ENCODE measurements at regions not wholly inside any gene's neighbourhood (a gene's known extent, or its start where the extent isn't known, plus 50 kb on each side); places are given as distances from the start of the nearest gene placed in this dataset.

GRCh38 chr5:106699198-106699597 lies 971.5 kb downstream of the EFNA5 start:
- H3K36me3 ChIP-seq (ENCODE audit: control insufficient read depth in 1 of 2, insufficient read depth in 2 of 2, low read length in 1 of 2): no peaks in the 10 kb centered on the region
- no peaks in the 10 kb centered on the region for H3K9me3 ChIP-seq (ENCODE audit: control insufficient read depth, low read length)
- H3K27ac ChIP-seq (ENCODE audit: low read depth in 1 of 2, low read length in 2 of 2): no peak overlapping the region
- WGBS, 2 donors: 75 to 80% methylated on average over 6 of the region's 6 CpGs
- ATAC-seq (ENCODE audit: low FRiP score): no peak
- H3K4me3 ChIP-seq (ENCODE audit: low read length in 2 of 2): no peak overlapping the region
- DNase-seq: no peak
- H3K27me3 ChIP-seq (ENCODE audit: control insufficient read depth in 1 of 2, insufficient read depth in 2 of 2, low read length in 1 of 2): no peaks in the 10 kb centered on the region
- no peaks in the 10 kb centered on the region for H3K4me1 ChIP-seq (ENCODE audit: control insufficient read depth in 1 of 2, insufficient read depth in 2 of 2, low read length in 2 of 2)
- intact Hi-C loops (cut with DNase I): no loop called here

GRCh38 chr5:106698169-106698568 lies 972.6 kb downstream of the EFNA5 start:
- intact Hi-C loops (cut with DNase I): no loop called here
- no peaks in the 10 kb centered on the region for H3K36me3 ChIP-seq (ENCODE audit: control insufficient read depth in 1 of 2, insufficient read depth in 2 of 2, low read length in 1 of 2)
- ATAC-seq (ENCODE audit: low FRiP score): no peak

GRCh38 chr5:106691701-106692100 lies 979.0 kb downstream of the EFNA5 start:
- no peaks in the 10 kb centered on the region for H3K36me3 ChIP-seq (ENCODE audit: control insufficient read depth in 1 of 2, insufficient read depth in 2 of 2, low read length in 1 of 2)
- H3K27me3 ChIP-seq (ENCODE audit: control insufficient read depth in 1 of 2, insufficient read depth in 2 of 2, low read length in 1 of 2): no peaks in the 10 kb centered on the region
- WGBS, 2 donors: 84% methylated on average over 2 of the region's 2 CpGs
- no peaks in the 10 kb centered on the region for H3K4me1 ChIP-seq (ENCODE audit: control insufficient read depth in 1 of 2, insufficient read depth in 2 of 2, low read length in 2 of 2)
- H3K4me3 ChIP-seq (ENCODE audit: low read length in 2 of 2): no peak overlapping the region
- no peak for ATAC-seq (ENCODE audit: low FRiP score)
- H3K27ac ChIP-seq (ENCODE audit: low read depth in 1 of 2, low read length in 2 of 2): no peak overlapping the region
- no peaks in the 10 kb centered on the region for H3K9me3 ChIP-seq (ENCODE audit: control insufficient read depth, low read length)
- no peak for DNase-seq
- intact Hi-C loops (cut with DNase I): no loop called here

More at GRCh38 chr5:106698169-106698568, 972.6 kb downstream of the EFNA5 start:
- H3K9me3 ChIP-seq (ENCODE audit: control insufficient read depth, low read length): no peaks in the 10 kb centered on the region
- no peak for DNase-seq
- H3K4me1 ChIP-seq (ENCODE audit: control insufficient read depth in 1 of 2, insufficient read depth in 2 of 2, low read length in 2 of 2): no peaks in the 10 kb centered on the region
- H3K27ac ChIP-seq (ENCODE audit: low read depth in 1 of 2, low read length in 2 of 2): no peak overlapping the region
- no peaks in the 10 kb centered on the region for H3K27me3 ChIP-seq (ENCODE audit: control insufficient read depth in 1 of 2, insufficient read depth in 2 of 2, low read length in 1 of 2)
- H3K4me3 ChIP-seq (ENCODE audit: low read length in 2 of 2): no peak overlapping the region
- 97 to 99% methylated on average over 5 of the region's 5 CpGs for WGBS, 2 donors

GRCh38 chr5:106690585-106690984 lies 980.2 kb downstream of the EFNA5 start:
- ATAC-seq (ENCODE audit: low FRiP score): no peak
- Histone ChIP-seq H3K36me3 (ENCODE audit: control insufficient read depth in 1 of 2, insufficient read depth in 2 of 2, low read length in 1 of 2) (no peaks in the 10 kb centered on the region), H3K27me3 (ENCODE audit: control insufficient read depth in 1 of 2, insufficient read depth in 2 of 2, low read length in 1 of 2) (no peaks in the 10 kb centered on the region), H3K27ac (ENCODE audit: low read depth in 1 of 2, low read length in 2 of 2) (no peak overlapping the region), H3K4me1 (ENCODE audit: control insufficient read depth in 1 of 2, insufficient read depth in 2 of 2, low read length in 2 of 2) (no peaks in the 10 kb centered on the region), H3K4me3 (ENCODE audit: low read length in 2 of 2) (no peak overlapping the region), H3K9me3 (ENCODE audit: control insufficient read depth, low read length) (no peaks in the 10 kb centered on the region)
- 0 to 39% methylated on average over 1 of the region's 1 CpG for WGBS, 2 donors
- intact Hi-C loops (cut with DNase I): no loop called here
- no peak for DNase-seq

- no peaks in the 10 kb centered on the region for H3K27me3 ChIP-seq (ENCODE audit: control insufficient read depth in 1 of 2, insufficient read depth in 2 of 2, low read length in 1 of 2)
- 0 to 1% methylated on average over 1 of the region's 1 CpG for WGBS, 2 donors
- no peaks in the 10 kb centered on the region for H3K9me3 ChIP-seq (ENCODE audit: control insufficient read depth, low read length)
- no peak for ATAC-seq (ENCODE audit: low FRiP score)
- DNase-seq: no peak
- H3K4me3 ChIP-seq (ENCODE audit: low read length in 2 of 2): no peak overlapping the region
- H3K4me1 ChIP-seq (ENCODE audit: control insufficient read depth in 1 of 2, insufficient read depth in 2 of 2, low read length in 2 of 2): no peaks in the 10 kb centered on the region
- H3K27ac ChIP-seq (ENCODE audit: low read depth in 1 of 2, low read length in 2 of 2): no peak overlapping the region
- H3K36me3 ChIP-seq (ENCODE audit: control insufficient read depth in 1 of 2, insufficient read depth in 2 of 2, low read length in 1 of 2): no peaks in the 10 kb centered on the region
- intact Hi-C loops (cut with DNase I): no loop called here
Observed at GRCh38 chr5:106680330-106680729, 990.4 kb downstream of the EFNA5 start.

- intact Hi-C loops (cut with DNase I): no loop called here
- WGBS, 2 donors: 99 to 100% methylated on average over 1 of the region's 1 CpG
Observed at GRCh38 chr5:106677057-106677456, 993.7 kb downstream of the EFNA5 start.

GRCh38 chr5:106675687-106676086 lies 995.0 kb downstream of the EFNA5 start:
- DNase-seq: no peak
- intact Hi-C loops (cut with DNase I): no loop called here
- H3K27ac ChIP-seq (ENCODE audit: low read depth in 1 of 2, low read length in 2 of 2): no peak overlapping the region
- no peak overlapping the region for H3K4me3 ChIP-seq (ENCODE audit: low read length in 2 of 2)
- H3K9me3 ChIP-seq (ENCODE audit: control insufficient read depth, low read length): no peaks in the 10 kb centered on the region
- ATAC-seq (ENCODE audit: low FRiP score): no peak
- H3K27me3 ChIP-seq (ENCODE audit: control insufficient read depth in 1 of 2, insufficient read depth in 2 of 2, low read length in 1 of 2): no peaks in the 10 kb centered on the region
- no peaks in the 10 kb centered on the region for H3K4me1 ChIP-seq (ENCODE audit: control insufficient read depth in 1 of 2, insufficient read depth in 2 of 2, low read length in 2 of 2)
- 12 to 19% methylated on average over 1 of the region's 1 CpG for WGBS, 2 donors
- H3K36me3 ChIP-seq (ENCODE audit: control insufficient read depth in 1 of 2, insufficient read depth in 2 of 2, low read length in 1 of 2): no peaks in the 10 kb centered on the region

More at GRCh38 chr5:106677057-106677456, 993.7 kb downstream of the EFNA5 start:
- Histone ChIP-seq H3K36me3 (ENCODE audit: control insufficient read depth in 1 of 2, insufficient read depth in 2 of 2, low read length in 1 of 2) (no peaks in the 10 kb centered on the region), H3K4me3 (ENCODE audit: low read length in 2 of 2) (no peak overlapping the region), H3K27me3 (ENCODE audit: control insufficient read depth in 1 of 2, insufficient read depth in 2 of 2, low read length in 1 of 2) (no peaks in the 10 kb centered on the region), H3K4me1 (ENCODE audit: control insufficient read depth in 1 of 2, insufficient read depth in 2 of 2, low read length in 2 of 2) (no peaks in the 10 kb centered on the region), H3K27ac (ENCODE audit: low read depth in 1 of 2, low read length in 2 of 2) (no peak overlapping the region), H3K9me3 (ENCODE audit: control insufficient read depth, low read length) (no peaks in the 10 kb centered on the region)
- no peak for DNase-seq
- ATAC-seq (ENCODE audit: low FRiP score): no peak

- no peak for DNase-seq
- intact Hi-C loops (cut with DNase I): no loop called here
- H3K9me3 ChIP-seq (ENCODE audit: control insufficient read depth, low read length): no peaks in the 10 kb centered on the region
- no peaks in the 10 kb centered on the region for H3K27me3 ChIP-seq (ENCODE audit: control insufficient read depth in 1 of 2, insufficient read depth in 2 of 2, low read length in 1 of 2)
- 92 to 96% methylated on average over 1 of the region's 1 CpG for WGBS, 2 donors
- no peaks in the 10 kb centered on the region for H3K36me3 ChIP-seq (ENCODE audit: control insufficient read depth in 1 of 2, insufficient read depth in 2 of 2, low read length in 1 of 2)
- no peak for ATAC-seq (ENCODE audit: low FRiP score)
- no peak overlapping the region for H3K27ac ChIP-seq (ENCODE audit: low read depth in 1 of 2, low read length in 2 of 2)
- H3K4me3 ChIP-seq (ENCODE audit: low read length in 2 of 2): no peak overlapping the region
- no peaks in the 10 kb centered on the region for H3K4me1 ChIP-seq (ENCODE audit: control insufficient read depth in 1 of 2, insufficient read depth in 2 of 2, low read length in 2 of 2)
Observed at GRCh38 chr5:106673941-106674340, 996.8 kb downstream of the EFNA5 start.

GRCh38 chr5:106661866-106662265 lies 1008.9 kb downstream of the EFNA5 start:
- H3K4me1 ChIP-seq (ENCODE audit: control insufficient read depth in 1 of 2, insufficient read depth in 2 of 2, low read length in 2 of 2): no peaks in the 10 kb centered on the region

More at GRCh38 chr5:106661866-106662265, 1008.9 kb downstream of the EFNA5 start:
- WGBS, 2 donors: 2 to 3% methylated on average over 2 of the region's 2 CpGs
- no peak overlapping the region for H3K27ac ChIP-seq (ENCODE audit: low read depth in 1 of 2, low read length in 2 of 2)
- H3K36me3 ChIP-seq (ENCODE audit: control insufficient read depth in 1 of 2, insufficient read depth in 2 of 2, low read length in 1 of 2): no peaks in the 10 kb centered on the region
- no peak for ATAC-seq (ENCODE audit: low FRiP score)
- no peaks in the 10 kb centered on the region for H3K27me3 ChIP-seq (ENCODE audit: control insufficient read depth in 1 of 2, insufficient read depth in 2 of 2, low read length in 1 of 2)
- intact Hi-C loops (cut with DNase I): no loop called here
- H3K9me3 ChIP-seq (ENCODE audit: control insufficient read depth, low read length): no peaks in the 10 kb centered on the region
- H3K4me3 ChIP-seq (ENCODE audit: low read length in 2 of 2): no peak overlapping the region
- no peak for DNase-seq

Measured in aorta (tissue), 5 donors.